B cell (primary cell): ENCODE measurements at regions not wholly inside any gene's neighbourhood (a gene's known extent, or its start where the extent isn't known, plus 50 kb on each side); places are given as distances from the start of the nearest gene placed in this dataset.

Source experiments
- ATAC-seq: fragments of 200-7000 bp; cut with Tn5 transposase; one replicate; pipeline ENCODE4 v1.10.0; 2021; ENCODE audit warnings: low read depth, mild to moderate bottlenecking, moderate number of reproducible peaks, moderate library complexity
- CTCF ChIA-PET: fragments of 350-600 bp; sonication (Branson Sonifier 250); formaldehyde crosslinking; loops from one replicate; lab custom pipeline; 2021; ENCODE audit warnings: antibody characterized with exemption, inconsistent platforms; lab: Charles Lee
- POLR2A ChIA-PET: fragments of 350-600 bp; sonication (Branson Sonifier 250); formaldehyde crosslinking; loops from one replicate; lab custom pipeline; 2021; ENCODE audit warnings: antibody characterized with exemption; lab: Charles Lee
- DNase-seq: peaks from one replicate; pipeline ENCODE4 v3.0.0; 2013
- H2AFZ ChIP-seq: 2 replicates; pipeline ENCODE4 v1.6.1; 2012; ENCODE audit warnings: mild to moderate bottlenecking, low read depth, low read length; ENCODE audit not compliant: insufficient read depth, poor library complexity, severe bottlenecking
- H3K27ac ChIP-seq, 2 donors: 1 replicate in 1 of 2; 2 replicates in 1 of 2; pipeline ENCODE4 v1.5.1; 2012 to 2013; ENCODE audit warnings: low read length in 2 of 2, mild to moderate bottlenecking in 2 of 2, moderate library complexity in 1 of 2
- H3K27me3 ChIP-seq, 4 experiments: fragments of 200-600 bp in 1 of 4; sonication (generic) in 1 of 4; replicated peaks in 1 of 4; 1 replicate in 2 of 4; 2 replicates in 2 of 4; pipeline versions ENCODE4 v1.6.1 to v1.7.0; 2013 to 2016; ENCODE audit warnings: low read length in 3 of 4, mild to moderate bottlenecking in 2 of 4, mixed read lengths in 1 of 4, moderate library complexity in 1 of 4; ENCODE audit not compliant: insufficient read depth in 4 of 4, control insufficient read depth in 3 of 4; ENCODE audit errors: control extremely low read depth in 1 of 4
- H3K36me3 ChIP-seq, 2 experiments: replicated peaks in 1 of 2; 1 replicate in 1 of 2; 2 replicates in 1 of 2; pipeline versions ENCODE4 v1.6.1 to v1.7.1; 2013; ENCODE audit warnings: low read length in 1 of 2; ENCODE audit not compliant: insufficient read depth in 2 of 2, control insufficient read depth in 1 of 2; ENCODE audit errors: control extremely low read depth in 1 of 2, extremely low read depth in 1 of 2
- H3K4me1 ChIP-seq, 2 donors: fragments of 200-600 bp in 1 of 2; sonication (generic) in 1 of 2; 1 replicate in 1 of 2; 2 replicates in 1 of 2; pipeline versions ENCODE4 v1.5.1 to v1.6.1; 2013 to 2017; ENCODE audit warnings: low read length in 2 of 2; ENCODE audit not compliant: control insufficient read depth in 2 of 2, insufficient read depth in 2 of 2
- H3K4me2 ChIP-seq: replicated peaks from 2 replicates; pipeline ENCODE3; 2012; ENCODE audit warnings: mild to moderate bottlenecking, low read depth, low read length; ENCODE audit not compliant: poor library complexity, severe bottlenecking
- H3K4me3 ChIP-seq, 5 experiments: fragments of 200-600 bp in 1 of 5; sonication (generic) in 1 of 5; 1 replicate in 3 of 5; 2 replicates in 2 of 5; pipeline versions ENCODE4 v1.5.1 to v1.7.0; 2011 to 2016; ENCODE audit warnings: low read length in 4 of 5, mild to moderate bottlenecking in 4 of 5, low read depth in 2 of 5, control low read depth in 1 of 5, moderate library complexity in 1 of 5; ENCODE audit not compliant: insufficient read depth in 1 of 5; ENCODE audit errors: control extremely low read depth in 1 of 5, extremely low read depth in 1 of 5
- H3K79me2 ChIP-seq: fragments of 200-600 bp; sonication (generic); one replicate; pipeline ENCODE4 v1.6.0; 2016; ENCODE audit warnings: low read length; ENCODE audit not compliant: control insufficient read depth, insufficient read depth
- H3K9ac ChIP-seq: fragments of 200-600 bp; sonication (generic); 2 replicates; pipeline ENCODE4 v1.6.1; 2017; ENCODE audit warnings: mild to moderate bottlenecking, low read length, moderate library complexity
- H3K9me3 ChIP-seq, 3 donors: one replicate each; pipeline versions ENCODE4 v1.6.1 to v1.7.1; 2013; ENCODE audit warnings: low read length in 2 of 3; ENCODE audit not compliant: control insufficient read depth in 2 of 3, insufficient read depth in 1 of 3; ENCODE audit errors: control extremely low read depth in 1 of 3
- H4K20me1 ChIP-seq: 2 replicates; pipeline ENCODE4 v1.6.0; 2012; ENCODE audit warnings: mild to moderate bottlenecking, low read length; ENCODE audit not compliant: insufficient read depth, control insufficient read depth, poor library complexity, severe bottlenecking
- H3K27ac Mint-ChIP-seq: one replicate; pipeline ENCODE4 v1.8.0; 2021; ENCODE audit warnings: mixed read lengths
- H3K27me3 Mint-ChIP-seq: one replicate; pipeline ENCODE4 v1.8.0; 2021; ENCODE audit warnings: mixed read lengths
- H3K4me1 Mint-ChIP-seq: one replicate; pipeline ENCODE4 v1.8.0; 2021; ENCODE audit warnings: mixed read lengths
- H3K4me3 Mint-ChIP-seq: one replicate; pipeline ENCODE4 v1.8.0; 2021; ENCODE audit warnings: mixed read lengths
- H3K9me3 Mint-ChIP-seq: one replicate; pipeline ENCODE4 v1.8.0; 2022; ENCODE audit warnings: mixed read lengths; ENCODE audit not compliant: insufficient read depth
- CTCF ChIP-seq: fragments of 200-600 bp; IDR thresholded peaks from one replicate; pipeline ENCODE4 v1.8.0; 2022; ENCODE audit warnings: antibody characterized with exemption, mild to moderate bottlenecking
- EZH2 ChIP-seq: IDR thresholded peaks from 2 replicates; pipeline ENCODE4 v1.6.1; 2012; ENCODE audit warnings: borderline replicate concordance, low read depth, mild to moderate bottlenecking, moderate library complexity, low read length; ENCODE audit not compliant: insufficient read depth, poor library complexity, severe bottlenecking
- WGBS: methylation state at CpG from one replicate; pipeline ENCODE4 v1.1.5; 2013; ENCODE audit warnings: missing lambda C conversion rate; ENCODE audit not compliant: insufficient coverage; 5-methylcytosine and 5-hydroxymethylcytosine counted together
- intact Hi-C: fragments of 100-400 bp; cut with micrococcal nuclease; formaldehyde crosslinking; loops from one replicate; pipeline ENCODE4 v1.10.0; 2022

- Histone ChIP-seq H3K9me3 (no peaks in the 10 kb centered on the region), H3K4me3 (no peak overlapping the region), H3K9ac (no peak overlapping the region), H3K36me3 (no peaks in the 10 kb centered on the region), H2AFZ (no peak overlapping the region), H3K4me2 (no peak overlapping the region), H3K27ac (no peak overlapping the region), H3K4me1 (no peaks in the 10 kb centered on the region), H3K79me2 (no peaks in the 10 kb centered on the region), H3K27me3 (no peaks in the 10 kb centered on the region), H4K20me1 (no peaks in the 10 kb centered on the region)
- ChIA-PET CTCF (no interaction called here), POLR2A (no interaction called here)
- peaks cover 12% of the 10 kb centered on the region for H3K27me3 Mint-ChIP-seq
- no peak overlapping the region for H3K27ac Mint-ChIP-seq
- intact Hi-C loops: no loop called here
- H3K4me3 Mint-ChIP-seq: no peak overlapping the region
- DNase-seq (no peak), ATAC-seq (no peak)
- no CpG with 5 or more reads among the region's 1 CpG for WGBS
- no peaks in the 10 kb centered on the region for H3K9me3 Mint-ChIP-seq
- no peaks in the 10 kb centered on the region for H3K4me1 Mint-ChIP-seq
- TF ChIP-seq EZH2 (no peak), CTCF (no peak)
Measured at GRCh38 chr1:101546885-101547284, 310.1 kb downstream of the S1PR1 start.

GRCh38 chr1:101547357-101547756 lies 310.5 kb downstream of the S1PR1 start:
- no peaks in the 10 kb centered on the region for H4K20me1 ChIP-seq
- no CpG with 5 or more reads among the region's 3 CpGs for WGBS
- H3K9me3 ChIP-seq: no peaks in the 10 kb centered on the region
- H3K4me1 ChIP-seq: no peaks in the 10 kb centered on the region
- no peaks in the 10 kb centered on the region for H3K4me1 Mint-ChIP-seq
- H3K27ac Mint-ChIP-seq: no peak overlapping the region
- no peaks in the 10 kb centered on the region for H3K9me3 Mint-ChIP-seq
- H3K27me3 ChIP-seq: no peaks in the 10 kb centered on the region
- no peak overlapping the region for H3K27ac ChIP-seq
- H3K4me2 ChIP-seq: no peak overlapping the region
- peaks cover 12% of the 10 kb centered on the region for H3K27me3 Mint-ChIP-seq
- intact Hi-C loops: no loop called here
- no peak overlapping the region for H3K9ac ChIP-seq
- no peak overlapping the region for H3K4me3 Mint-ChIP-seq
- DNase-seq (no peak), ATAC-seq (no peak)
- H3K36me3 ChIP-seq: no peaks in the 10 kb centered on the region
- no peak overlapping the region for H3K4me3 ChIP-seq
- TF ChIP-seq EZH2 (no peak), CTCF (no peak)
- ChIA-PET POLR2A (no interaction called here), CTCF (no interaction called here)
- H2AFZ ChIP-seq: no peak overlapping the region
- no peaks in the 10 kb centered on the region for H3K79me2 ChIP-seq
